ENCODE measurements at regions not wholly inside any gene's neighbourhood (a gene's known extent, or its start where the extent isn't known, plus 50 kb on each side); places are given as distances from the start of the nearest gene placed in this dataset.

- no peak for ATAC-seq
- RAD21 ChIA-PET (ENCODE audit: low non-redundant PET in 1 of 2, low total read pairs in 2 of 2, uncharacterized antibody in 2 of 2, unreplicated experiment in 2 of 2): no interaction called here
- intact Hi-C loops (cut with micrococcal nuclease): no loop called here
- TF ChIP-seq ELF1 (IDR thresholded peaks at IDR 0.05; ENCODE audit: borderline replicate concordance, low read depth): no peak
- no peak for TF ChIP-seq CBX3 (IDR thresholded peaks at IDR 0.05; ENCODE audit: low read depth)
- TF ChIP-seq EZH2phosphoT487 (IDR thresholded peaks at IDR 0.05; ENCODE audit: borderline replicate concordance): no peak
- no peak for TF ChIP-seq TCF7L2 (IDR thresholded peaks at IDR 0.05; ENCODE audit: borderline replicate concordance, extremely low read depth, insufficient read depth, insufficient read length)
- TF ChIP-seq POLR2A (IDR thresholded peaks at IDR 0.05; ENCODE audit: borderline replicate concordance, extremely low read depth, insufficient read depth, insufficient read length): no peak
- no peak for TF ChIP-seq ZNF274 (IDR thresholded peaks at IDR 0.05; ENCODE audit: low read depth, low read length)
- TF ChIP-seq SRF (IDR thresholded peaks at IDR 0.05; ENCODE audit: low read depth): no peak
- Histone ChIP-seq H3K36me3 (ENCODE audit: control insufficient read depth in 1 of 2, insufficient read depth in 2 of 2, low read length in 2 of 2) (no peaks in the 10 kb centered on the region), H3K9ac (ENCODE audit: low read length) (no peak overlapping the region), H3K79me2 (ENCODE audit: insufficient read depth, low read length) (no peaks in the 10 kb centered on the region), H4K20me1 (ENCODE audit: insufficient read depth) (no peaks in the 10 kb centered on the region), H3K9me3 (ENCODE audit: control insufficient read depth in 1 of 2, insufficient read depth in 1 of 2, low read depth in 1 of 2, low read length in 2 of 2) (no peaks in the 10 kb centered on the region), H3K4me1 (ENCODE audit: control insufficient read depth in 1 of 2, insufficient read depth in 2 of 2, low read length in 2 of 2) (no peaks in the 10 kb centered on the region), H3K9me2 (ENCODE audit: insufficient read depth) (no peaks in the 10 kb centered on the region), H3K4me2 (ENCODE audit: low read length) (no peak overlapping the region), H3K27ac (ENCODE audit: low read depth, low read length) (no peak overlapping the region), H3K4me3 (replicated peaks in 1 of 2; ENCODE audit: low read depth in 1 of 2, low read length in 2 of 2) (no peak overlapping the region), H2AFZ (ENCODE audit: low read depth, low read length, poor library complexity, severe bottlenecking) (no peak overlapping the region), H3K27me3 (ENCODE audit: insufficient read depth, low read length) (peaks cover 5% of the 10 kb centered on the region; the same call in 1 of the 2 replicates)
- no peak for DNase-seq (ENCODE audit: low read depth, low spot score)
- POLR2A ChIA-PET: no interaction called here
- no TSS peak for BruUV-seq (replicated peaks)
- CTCF ChIA-PET: no interaction called here
Observed at GRCh38 chr15:93438310-93438709, 349.3 kb upstream of the RGMA start.

DNA sequence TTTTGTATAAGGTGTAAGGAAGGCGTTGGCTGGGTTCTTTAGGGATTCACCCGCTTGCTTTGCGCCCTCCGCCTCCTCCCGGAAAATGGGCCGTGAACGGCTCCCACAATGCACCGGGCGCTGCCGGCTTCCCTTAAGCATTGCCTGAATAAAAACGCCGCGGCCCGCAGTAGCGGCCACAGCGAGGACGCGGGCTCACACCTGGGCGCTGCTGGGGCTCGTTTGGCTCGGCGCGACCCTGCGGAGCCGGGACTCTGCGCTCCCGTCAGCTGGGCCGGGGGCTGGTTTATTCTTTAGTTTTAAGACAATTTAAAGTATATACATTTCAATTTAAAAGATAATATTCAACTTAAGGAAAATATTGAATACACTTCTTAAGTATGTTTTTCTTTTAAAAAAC is 343.5 kb upstream of the RGMA start:
- no peak overlapping the region for H3K4me3 ChIP-seq (replicated peaks in 1 of 2; ENCODE audit: low read depth in 1 of 2, low read length in 2 of 2)
- H3K9me3 ChIP-seq (ENCODE audit: control insufficient read depth in 1 of 2, insufficient read depth in 1 of 2, low read depth in 1 of 2, low read length in 2 of 2): no peaks in the 10 kb centered on the region
- BruUV-seq (replicated peaks): no TSS peak
- H3K4me1 ChIP-seq (ENCODE audit: control insufficient read depth in 1 of 2, insufficient read depth in 2 of 2, low read length in 2 of 2): peaks cover 0 to 16% of the 10 kb centered on the region in 2 experiments; a peak in 2 of 4 replicates
- H2AFZ ChIP-seq (ENCODE audit: low read depth, low read length, poor library complexity, severe bottlenecking): no peak overlapping the region
- no peak for TF ChIP-seq MAX (IDR thresholded peaks at IDR 0.05)
- TF ChIP-seq ELF1 (IDR thresholded peaks at IDR 0.05; ENCODE audit: borderline replicate concordance, low read depth): no peak
- no peak for TF ChIP-seq EZH2 (IDR thresholded peaks at IDR 0.05)
- no peak for TF ChIP-seq JUND (IDR thresholded peaks at IDR 0.05)
- no peak for TF ChIP-seq EZH2phosphoT487 (IDR thresholded peaks at IDR 0.05; ENCODE audit: borderline replicate concordance)
- TF ChIP-seq TCF7L2 (IDR thresholded peaks at IDR 0.05; ENCODE audit: borderline replicate concordance, extremely low read depth, insufficient read depth, insufficient read length): no peak
- no peak for TF ChIP-seq ZFX (IDR thresholded peaks at IDR 0.05)
- no peak for TF ChIP-seq FOSL1 (IDR thresholded peaks at IDR 0.05; ENCODE audit: low read depth)
- no peak for TF ChIP-seq POLR2A (IDR thresholded peaks at IDR 0.05; ENCODE audit: borderline replicate concordance, extremely low read depth, insufficient read depth, insufficient read length)
- TF ChIP-seq EGR1 (IDR thresholded peaks at IDR 0.05; ENCODE audit: low read depth): no peak
- no peak for TF ChIP-seq SP1 (IDR thresholded peaks at IDR 0.05; ENCODE audit: low read depth)
- TF ChIP-seq ZNF274 (IDR thresholded peaks at IDR 0.05; ENCODE audit: low read depth, low read length): no peak
- TF ChIP-seq REST (IDR thresholded peaks at IDR 0.05; ENCODE audit: low read depth): no peak
- no peak for TF ChIP-seq CTCF (IDR thresholded peaks at IDR 0.05 in 2 of 3, conservative IDR thresholded peaks at IDR 0.05 in 1 of 3; ENCODE audit: borderline replicate concordance in 1 of 3, insufficient read depth in 1 of 3, low read depth in 2 of 3, low read length in 2 of 3)
- TF ChIP-seq SRF (IDR thresholded peaks at IDR 0.05; ENCODE audit: low read depth): no peak
- TF ChIP-seq CBX3 (IDR thresholded peaks at IDR 0.05; ENCODE audit: low read depth): no peak
- H3K9ac ChIP-seq (ENCODE audit: low read length): no peak overlapping the region
- RAD21 ChIA-PET (ENCODE audit: low non-redundant PET in 1 of 2, low total read pairs in 2 of 2, uncharacterized antibody in 2 of 2, unreplicated experiment in 2 of 2): no interaction called here
- H3K36me3 ChIP-seq (ENCODE audit: control insufficient read depth in 1 of 2, insufficient read depth in 2 of 2, low read length in 2 of 2): no peaks in the 10 kb centered on the region
- no peak for ATAC-seq
- no peaks in the 10 kb centered on the region for H4K20me1 ChIP-seq (ENCODE audit: insufficient read depth)
- no peaks in the 10 kb centered on the region for H3K27me3 ChIP-seq (ENCODE audit: insufficient read depth, low read length)
- no peak overlapping the region for H3K4me2 ChIP-seq (ENCODE audit: low read length)
- no peaks in the 10 kb centered on the region for H3K9me2 ChIP-seq (ENCODE audit: insufficient read depth)
- CTCF ChIA-PET: no interaction called here
- no peaks in the 10 kb centered on the region for H3K79me2 ChIP-seq (ENCODE audit: insufficient read depth, low read length)
- no peak for DNase-seq (ENCODE audit: low read depth, low spot score)
- POLR2A ChIA-PET: no interaction called here
- no peak overlapping the region for H3K27ac ChIP-seq (ENCODE audit: low read depth, low read length)
- intact Hi-C loops (cut with micrococcal nuclease): no loop called here
